Liver (tissue), 8 donors: ENCODE measurements at regions not wholly inside any gene's neighbourhood (a gene's known extent, or its start where the extent isn't known, plus 50 kb on each side); places are given as distances from the start of the nearest gene placed in this dataset.

Source experiments
- DNase-seq: peaks from one replicate; pipeline ENCODE4 v3.0.0-alpha.2; 2017; ENCODE audit warnings: low spot score
- H3K27ac ChIP-seq, 2 donors: one replicate each; pipeline ENCODE4 v1.7.0; 2013; ENCODE audit warnings: inconsistent platforms in 2 of 2, low read length in 2 of 2, control low read depth in 1 of 2, low read depth in 1 of 2, mild to moderate bottlenecking in 1 of 2
- H3K27me3 ChIP-seq, 4 donors: one replicate each; pipeline versions ENCODE4 v1.6.1 to v1.7.0; 2013; ENCODE audit warnings: low read length in 3 of 4, inconsistent platforms in 1 of 4, mild to moderate bottlenecking in 1 of 4, moderate library complexity in 1 of 4; ENCODE audit not compliant: control insufficient read depth in 4 of 4, insufficient read depth in 4 of 4
- H3K36me3 ChIP-seq, 4 donors: one replicate each; pipeline versions ENCODE4 v1.6.1 to v1.7.0; 2013; ENCODE audit warnings: low read length in 3 of 4, mild to moderate bottlenecking in 3 of 4, low read depth in 1 of 4, moderate library complexity in 1 of 4; ENCODE audit not compliant: control insufficient read depth in 4 of 4, insufficient read depth in 3 of 4
- H3K4me1 ChIP-seq, 4 donors: one replicate each; pipeline versions ENCODE4 v1.6.1 to v1.7.0; 2013; ENCODE audit warnings: low read length in 3 of 4, mild to moderate bottlenecking in 3 of 4, moderate library complexity in 1 of 4; ENCODE audit not compliant: control insufficient read depth in 4 of 4, insufficient read depth in 4 of 4
- H3K4me3 ChIP-seq, 3 donors: one replicate each; pipeline versions ENCODE4 v1.6.1 to v1.7.0; 2013; ENCODE audit warnings: low read length in 3 of 3, control low read depth in 1 of 3, low read depth in 1 of 3, mild to moderate bottlenecking in 1 of 3
- H3K9ac ChIP-seq, 2 donors: one replicate each; pipeline ENCODE4 v1.7.0; 2013; ENCODE audit warnings: low read length in 2 of 2, mild to moderate bottlenecking in 2 of 2, moderate library complexity in 2 of 2, control low read depth in 1 of 2, low read depth in 1 of 2
- H3K9me3 ChIP-seq, 4 donors: one replicate each; pipeline versions ENCODE4 v1.6.1 to v1.7.0; 2013; ENCODE audit warnings: low read length in 3 of 4; ENCODE audit not compliant: control insufficient read depth in 4 of 4
- ATF3 ChIP-seq: IDR thresholded peaks from 2 replicates; pipeline ENCODE4 v1.6.1; 2016; ENCODE audit warnings: antibody characterized with exemption
- CTCF ChIP-seq: fragments of 150-350 bp; IDR thresholded peaks from 2 replicates; pipeline ENCODE4 v1.5.1; 2017; ENCODE audit warnings: improper control_type of control experiment, low read depth, low read length; ENCODE audit not compliant: missing input control
- FOXA1 ChIP-seq: IDR thresholded peaks from 2 replicates; pipeline ENCODE4 v1.6.1; 2016; ENCODE audit warnings: antibody characterized with exemption
- FOXA2 ChIP-seq: IDR thresholded peaks from 2 replicates; pipeline ENCODE4 v1.6.1; 2016; ENCODE audit warnings: antibody characterized with exemption
- GABPA ChIP-seq, 2 donors: IDR thresholded peaks in 1 of 2; conservative IDR thresholded peaks in 1 of 2; 2 replicates each; pipeline ENCODE4 v1.6.1; 2016; ENCODE audit warnings: antibody characterized with exemption in 2 of 2, mild to moderate bottlenecking in 1 of 2, moderate library complexity in 1 of 2
- HNF4A ChIP-seq, 2 donors: conservative IDR thresholded peaks; 2 replicates each; pipeline ENCODE4 v1.6.1; 2016; ENCODE audit warnings: antibody characterized with exemption in 2 of 2, mild to moderate bottlenecking in 2 of 2
- HNF4G ChIP-seq: IDR thresholded peaks from 2 replicates; pipeline ENCODE4 v1.6.1; 2016; ENCODE audit warnings: antibody characterized with exemption
- JUND ChIP-seq, 2 donors: IDR thresholded peaks; 2 replicates each; pipeline ENCODE4 v1.6.1; 2016; ENCODE audit warnings: antibody characterized with exemption in 2 of 2
- RAD21 ChIP-seq, 2 donors: IDR thresholded peaks; 2 replicates each; pipeline ENCODE4 v1.6.1; 2016; ENCODE audit warnings: antibody characterized with exemption in 2 of 2, mild to moderate bottlenecking in 2 of 2
- RXRA ChIP-seq, 2 donors: IDR thresholded peaks; 2 replicates each; pipeline ENCODE4 v1.6.1; 2017 to 2018; ENCODE audit warnings: antibody characterized with exemption in 2 of 2, mild to moderate bottlenecking in 1 of 2
- SP1 ChIP-seq: IDR thresholded peaks from 2 replicates; pipeline ENCODE4 v1.6.1; 2018; ENCODE audit warnings: antibody characterized with exemption, mild to moderate bottlenecking
- TAF1 ChIP-seq: conservative IDR thresholded peaks from 2 replicates; pipeline ENCODE4 v1.6.1; 2016; ENCODE audit warnings: antibody characterized with exemption, mild to moderate bottlenecking
- YY1 ChIP-seq: IDR thresholded peaks from 2 replicates; pipeline ENCODE4 v1.6.1; 2016; ENCODE audit warnings: antibody characterized with exemption, mild to moderate bottlenecking
- WGBS: extraction: QIAGEN DNeasy Blood & Tissue Kit; methylation state at CpG from one replicate; pipeline ENCODE4 v1.1.7; 2013; 5-methylcytosine and 5-hydroxymethylcytosine counted together
- TF ChIP-seq, protein P1 (sequence below): IDR thresholded peaks from 2 replicates; pipeline ENCODE4 v1.6.1; 2016; ENCODE audit warnings: antibody characterized with exemption
- donor health status: healthy.
- donor health status: healthy.
- donor health status: healthy.
- donor health status: healthy.
- donor health status: healthy.

- H3K36me3 ChIP-seq = no peaks in the 10 kb centered on the region
- no peaks in the 10 kb centered on the region for H3K4me1 ChIP-seq
- no peak overlapping the region for H3K4me3 ChIP-seq
- H3K9ac ChIP-seq = no peak overlapping the region
- no peaks in the 10 kb centered on the region for H3K9me3 ChIP-seq
- no peaks in the 10 kb centered on the region for H3K27me3 ChIP-seq
- no peak overlapping the region for H3K27ac ChIP-seq
- 83% methylated on average over 4 of the region's 4 CpGs for WGBS
- no peak for DNase-seq
- no peak for TF ChIP-seq CTCF
- no peak for TF ChIP-seq RAD21 (IDR thresholded peaks at IDR 0.05)
- no peak for TF ChIP-seq YY1
- TF ChIP-seq SP1 = no peak
- TF ChIP-seq FOXA2 = no peak
- TF ChIP-seq JUND (IDR thresholded peaks at IDR 0.05) = no peak
- no peak for TF ChIP-seq TAF1
Measured at GRCh38 chrX:138006180-138006579, 440.3 kb downstream of the ZIC3 start.

GRCh38 chrX:138008281-138008680 lies 442.4 kb downstream of the ZIC3 start:
- Histone ChIP-seq H3K27ac (no peak overlapping the region), H3K9me3 (no peaks in the 10 kb centered on the region), H3K4me3 (no peak overlapping the region), H3K4me1 (no peaks in the 10 kb centered on the region), H3K27me3 (no peaks in the 10 kb centered on the region), H3K36me3 (no peaks in the 10 kb centered on the region), H3K9ac (no peak overlapping the region)
- no peak for DNase-seq
- WGBS = 31% methylated on average over 5 of the region's 5 CpGs
- TF ChIP-seq HNF4A (conservative IDR thresholded peaks at IDR 0.05) = no peak

DNA sequence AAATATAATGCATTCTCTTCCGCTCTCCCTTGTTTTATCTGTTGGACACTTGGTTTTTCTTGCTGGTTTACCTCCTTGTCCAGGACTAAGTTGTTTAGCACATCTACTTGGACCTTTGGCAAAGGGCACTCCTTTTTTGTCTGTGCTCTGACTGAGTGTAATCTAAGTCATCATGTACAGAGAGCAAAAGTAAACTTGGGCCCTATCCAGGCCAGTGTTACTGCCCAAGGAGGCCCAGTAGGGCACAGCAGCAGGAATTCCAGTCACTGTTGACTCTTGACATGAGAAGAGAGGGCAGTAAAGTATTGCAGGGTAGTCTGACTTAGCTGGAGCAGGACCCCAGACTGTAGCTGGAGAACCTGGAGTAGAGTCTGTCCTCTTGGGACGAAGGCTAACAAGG lies 445.5 kb downstream of the ZIC3 start:
- no peak for DNase-seq
- 90% methylated on average over 2 of the region's 2 CpGs for WGBS
- Histone ChIP-seq H3K9ac (no peak overlapping the region), H3K9me3 (no peaks in the 10 kb centered on the region), H3K36me3 (no peaks in the 10 kb centered on the region), H3K4me1 (no peaks in the 10 kb centered on the region), H3K27ac (no peak overlapping the region), H3K4me3 (no peak overlapping the region), H3K27me3 (no peaks in the 10 kb centered on the region)
- TF ChIP-seq, protein P1, sequence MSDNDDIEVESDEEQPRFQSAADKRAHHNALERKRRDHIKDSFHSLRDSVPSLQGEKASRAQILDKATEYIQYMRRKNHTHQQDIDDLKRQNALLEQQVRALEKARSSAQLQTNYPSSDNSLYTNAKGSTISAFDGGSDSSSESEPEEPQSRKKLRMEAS = no peak
- TF ChIP-seq FOXA1 (no peak), RXRA (IDR thresholded peaks at IDR 0.05) (no peak), TAF1 (no peak), HNF4G (no peak), GABPA (IDR thresholded peaks at IDR 0.05 in 1 of 2, conservative IDR thresholded peaks at IDR 0.05 in 1 of 2) (no peak), HNF4A (conservative IDR thresholded peaks at IDR 0.05) (no peak), SP1 (no peak), CTCF (no peak), ATF3 (no peak)
